ENCODE measurements at regions not wholly inside any gene's neighbourhood (a gene's known extent, or its start where the extent isn't known, plus 50 kb on each side); places are given as distances from the start of the nearest gene placed in this dataset.
"Not testable (repeated sequence)": the region's sequence is repeated elsewhere in the genome, so short reads cannot be mapped to it uniquely, and the experiment has no call there.

GRCh38 chr10:30703446-30703845 is 73.9 kb upstream of the LYZL2 start:
- DNase-seq (ENCODE audit: low read depth in 3 of 3, low spot score in 2 of 3): not testable (repeated sequence)

DNA sequence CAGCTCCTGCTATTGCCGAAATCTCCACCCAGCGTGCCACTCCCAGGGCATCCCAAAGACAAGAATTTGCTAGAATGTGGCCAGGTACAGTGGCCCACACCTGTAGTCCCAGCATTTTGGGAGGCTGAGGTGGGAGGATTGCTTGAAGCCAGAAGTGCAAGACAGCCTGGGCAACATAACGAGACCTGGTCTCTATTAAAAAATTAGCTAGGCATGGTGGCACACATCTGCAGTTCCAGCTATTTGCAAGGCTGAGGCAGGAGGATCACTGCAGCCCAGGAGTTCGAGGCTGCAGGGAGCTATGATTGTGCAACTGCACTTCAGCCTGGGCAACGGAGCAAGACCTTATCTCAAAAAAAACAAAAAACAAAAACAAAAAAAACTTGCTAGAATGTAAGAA is 73.3 kb upstream of the LYZL2 start:
- no peak for DNase-seq (ENCODE audit: low read depth in 3 of 3, low spot score in 2 of 3)

DNA sequence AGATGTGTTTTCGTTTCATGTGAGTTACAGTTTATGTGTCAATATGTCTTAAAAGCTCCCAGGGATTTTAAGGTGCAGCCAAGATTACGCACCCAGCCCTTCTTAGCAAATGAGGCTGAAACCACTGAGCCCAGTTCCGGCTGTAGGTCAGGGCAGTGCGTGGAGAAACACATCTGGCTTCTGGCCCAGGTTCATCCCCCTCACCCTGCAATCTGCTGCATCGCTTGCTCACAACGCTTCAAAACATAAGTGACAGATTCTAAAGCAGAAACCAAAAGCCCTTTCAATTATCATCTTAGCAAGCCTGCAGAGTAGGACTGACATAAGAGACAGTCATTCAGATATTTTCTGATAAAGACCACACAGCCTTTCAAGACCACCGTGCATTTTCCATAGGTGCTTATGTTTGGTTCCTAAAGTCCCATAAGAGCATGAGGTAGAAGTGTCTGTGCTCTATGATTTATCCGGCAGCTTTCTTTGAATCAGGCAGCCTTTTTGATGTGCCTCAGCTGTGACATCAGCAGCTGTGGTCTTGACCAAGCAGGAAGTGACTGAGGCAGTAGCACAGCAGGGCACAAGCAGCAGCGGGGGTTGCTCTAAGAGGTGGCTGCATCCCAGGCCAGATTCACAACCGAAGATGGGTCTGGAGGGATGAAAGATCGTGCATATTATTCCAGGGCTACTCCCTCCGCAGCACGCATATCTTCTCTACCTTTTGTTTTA is 72.1 kb upstream of the LYZL2 start:
- no peak for DNase-seq (ENCODE audit: low read depth in 3 of 3, low spot score in 2 of 3)

DNA sequence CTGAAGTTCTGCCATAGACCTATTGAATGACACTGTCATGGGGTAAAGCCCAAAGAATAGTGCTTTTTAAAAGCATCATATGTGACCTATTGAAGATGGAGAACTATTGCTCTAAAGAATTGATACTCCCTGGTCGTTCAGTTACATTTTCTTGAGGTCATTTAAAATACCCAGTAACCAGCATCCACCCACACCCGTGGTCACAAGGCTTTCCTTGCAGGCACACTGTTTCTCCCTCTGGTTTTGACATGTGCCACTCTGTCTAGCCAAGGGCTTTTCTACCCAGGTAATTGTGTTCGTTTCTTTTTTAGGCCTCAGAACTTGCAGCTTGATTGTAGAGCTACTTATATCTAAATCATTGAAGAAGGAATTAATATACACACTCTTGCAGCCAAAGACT is 68.3 kb upstream of the LYZL2 start:
- no peak for DNase-seq (ENCODE audit: low read depth in 3 of 3, low spot score in 2 of 3)

- not testable (repeated sequence) for DNase-seq (ENCODE audit: low read depth in 3 of 3, low spot score in 2 of 3)
These were observed 67.7 kb upstream of the LYZL2 start for GRCh38 chr10:30697221-30697620.

DNA sequence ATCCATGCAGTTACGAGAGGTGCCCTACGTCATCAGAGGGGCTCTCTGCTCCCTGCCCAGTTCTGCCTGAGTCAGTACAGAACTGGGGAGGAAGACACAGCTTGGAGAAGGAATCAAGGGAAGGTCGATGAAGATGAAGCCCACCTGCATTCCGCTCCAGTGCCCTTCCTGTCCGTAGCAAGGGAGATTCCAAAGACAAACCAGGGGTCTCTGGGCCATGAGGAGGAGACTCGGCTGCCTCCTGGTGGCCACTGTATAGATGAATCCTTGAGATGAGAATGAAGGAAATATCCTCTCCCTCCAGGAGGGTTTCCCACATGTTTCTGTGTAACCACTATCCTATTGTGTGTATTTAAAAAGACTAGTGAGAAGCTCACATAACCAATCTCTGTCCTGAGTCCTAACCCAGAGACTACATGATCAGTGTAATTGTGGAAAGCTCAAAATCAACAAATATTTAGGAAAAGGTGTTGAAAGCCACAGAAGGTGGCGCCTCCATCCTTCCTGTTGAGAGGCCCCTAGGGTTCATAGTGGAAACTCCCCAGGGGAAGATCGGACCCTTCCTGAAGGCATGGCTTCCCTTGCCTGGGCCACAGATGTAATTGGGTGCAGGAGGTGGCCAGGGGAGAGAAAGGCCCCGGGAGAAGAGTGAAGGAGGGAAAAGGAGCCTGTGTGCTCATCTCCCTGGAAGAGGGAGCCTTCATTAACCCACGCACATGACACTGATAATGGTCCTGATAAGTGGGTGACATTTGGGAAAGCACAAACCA is 67.0 kb upstream of the LYZL2 start:
- not testable (repeated sequence) for DNase-seq (ENCODE audit: low read depth in 3 of 3, low spot score in 2 of 3)

DNA sequence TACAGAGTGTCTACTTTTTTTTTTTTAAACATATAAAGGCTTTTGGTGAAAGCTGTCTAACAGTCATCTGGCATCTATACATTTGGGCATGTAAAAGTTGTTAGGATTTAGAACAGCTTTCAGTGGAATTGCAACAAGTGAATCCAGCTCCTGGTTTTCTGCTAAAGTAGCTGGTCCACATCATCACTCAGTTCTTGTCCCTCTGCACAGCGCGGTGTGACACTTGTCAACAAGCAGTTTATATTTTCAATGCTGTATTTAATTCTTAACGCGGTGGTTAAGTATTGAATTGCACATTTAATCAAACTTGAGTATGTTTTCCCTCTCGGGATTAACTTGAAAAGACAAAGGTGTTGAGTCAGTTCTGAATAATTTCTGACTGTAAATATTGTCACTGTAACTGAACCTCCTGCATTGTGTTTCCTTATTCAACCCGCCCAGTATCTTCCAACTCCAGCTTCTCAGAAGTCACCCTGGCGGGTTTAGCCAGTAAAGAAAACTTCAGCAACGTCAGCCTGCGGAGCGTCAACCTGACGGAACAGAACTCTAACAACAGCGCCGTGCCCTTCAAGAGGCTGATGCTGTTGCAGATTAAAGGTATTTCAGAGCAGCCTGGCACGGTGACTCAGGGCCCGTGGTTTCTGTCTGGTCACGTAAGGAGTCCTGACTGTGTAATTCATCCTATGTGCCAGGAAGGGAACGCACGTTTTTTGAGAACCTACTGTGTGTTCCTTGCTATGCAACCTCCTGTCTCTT is 66.1 kb upstream of the LYZL2 start:
- not testable (repeated sequence) for DNase-seq (ENCODE audit: low read depth in 3 of 3, low spot score in 2 of 3)

DNA sequence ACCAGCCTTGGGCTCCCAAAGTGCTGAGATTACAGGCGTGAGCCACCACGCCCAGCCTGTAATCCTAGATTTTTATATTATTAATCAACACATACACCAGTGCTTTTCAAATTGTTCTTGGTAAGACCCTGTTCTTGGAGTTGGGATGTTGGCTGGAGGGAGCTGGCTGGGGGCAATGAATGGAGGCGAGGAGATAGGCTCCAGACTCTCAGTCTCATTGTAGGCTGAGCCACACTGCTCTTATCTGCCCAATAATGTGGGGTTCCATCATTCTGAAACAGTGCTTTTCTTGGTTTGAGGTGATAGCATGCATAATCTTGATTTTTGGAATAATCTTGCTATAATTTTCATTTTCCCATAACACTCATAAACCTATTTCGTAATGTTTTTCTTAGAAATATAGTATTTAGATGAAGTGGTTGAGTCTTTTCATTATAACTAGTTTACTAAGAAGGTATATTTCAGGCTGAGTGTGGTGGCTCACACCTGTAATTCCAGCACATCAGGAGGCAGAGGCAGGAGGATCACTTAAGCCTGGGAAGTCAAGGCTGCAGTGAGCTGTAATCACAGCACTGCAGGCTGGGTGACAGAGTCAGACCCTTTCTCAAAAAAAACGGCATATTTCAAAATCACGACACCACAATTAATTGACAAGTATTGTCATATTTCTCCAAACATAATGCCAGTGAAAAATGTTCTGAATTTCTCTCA is 65.1 kb upstream of the LYZL2 start:
- no peak for DNase-seq (ENCODE audit: low read depth in 3 of 3, low spot score in 2 of 3)

GRCh38 chr10:30691639-30692015 is 62.1 kb upstream of the LYZL2 start:
- DNase-seq (ENCODE audit: low read depth in 3 of 3, low spot score in 2 of 3): no peak

GRCh38 chr10:30690948-30691638 is 61.5 kb upstream of the LYZL2 start:
- DNase-seq (ENCODE audit: low read depth in 3 of 3, low spot score in 2 of 3): not testable (repeated sequence)

DNA sequence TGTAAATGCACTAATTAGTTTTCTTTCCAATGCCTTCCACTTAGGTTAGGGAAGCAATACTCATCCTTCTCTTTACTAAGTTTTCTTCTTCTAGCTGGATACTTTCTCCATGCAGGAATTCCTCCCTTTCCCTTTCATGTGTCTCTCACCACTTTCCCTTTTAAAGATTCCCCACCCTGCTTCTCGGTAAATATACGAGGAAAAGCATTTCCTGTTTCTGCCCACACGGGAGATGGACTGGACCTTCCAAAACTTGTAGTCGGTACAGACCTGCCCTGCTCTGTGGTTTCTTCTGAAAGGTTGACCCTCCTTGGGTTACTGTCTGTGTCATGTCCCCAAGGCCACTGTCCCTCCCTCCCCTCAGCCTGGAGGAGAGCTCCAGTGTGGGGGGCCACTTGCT is 58.9 kb upstream of the LYZL2 start:
- DNase-seq (ENCODE audit: low read depth in 3 of 3, low spot score in 2 of 3): no peak

- DNase-seq (ENCODE audit: low read depth in 3 of 3, low spot score in 2 of 3): peak; percentile 54 to 61 (median 58)
These were observed 58.2 kb upstream of the LYZL2 start for GRCh38 chr10:30687698-30688213.

DNA sequence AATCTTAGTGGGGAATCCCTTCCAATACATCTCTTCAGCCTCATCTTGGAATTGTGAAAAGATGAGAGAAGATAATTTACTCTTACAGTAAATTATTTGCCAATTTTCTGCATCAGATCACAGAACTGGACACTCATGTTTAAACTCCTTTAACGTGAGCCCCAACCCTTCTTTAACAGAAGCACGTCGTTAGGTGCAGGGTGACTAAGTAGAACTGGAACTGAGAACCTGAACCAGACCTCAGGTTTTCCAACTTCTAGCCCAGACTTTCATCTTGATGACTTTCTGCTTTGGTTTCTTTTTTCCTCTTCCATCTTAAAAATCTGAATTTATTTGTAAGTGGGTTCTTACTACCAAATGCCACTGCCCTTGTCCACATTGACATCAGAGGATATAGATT is 57.2 kb upstream of the LYZL2 start:
- DNase-seq (ENCODE audit: low read depth in 3 of 3, low spot score in 2 of 3): no peak

DNA sequence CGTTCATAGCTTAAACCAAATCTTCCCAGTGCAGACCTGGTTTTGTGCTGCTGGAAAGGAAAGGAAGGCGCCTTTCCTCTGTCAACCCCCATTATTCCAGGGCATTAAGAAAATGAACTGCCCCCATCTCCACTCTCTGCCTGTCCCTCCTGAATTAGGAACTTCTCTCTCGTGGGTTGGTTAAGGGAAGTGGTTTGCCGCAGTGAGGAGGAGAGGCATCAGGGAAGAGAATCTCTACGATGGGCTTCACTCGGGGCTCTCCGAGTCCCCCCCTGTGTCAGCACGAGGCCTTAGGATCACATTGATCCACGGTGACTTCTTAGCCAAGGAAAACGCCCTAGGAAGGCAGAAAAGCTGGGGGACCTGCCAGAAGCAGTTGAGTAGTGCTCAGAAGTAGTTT is 53.9 kb upstream of the LYZL2 start:
- DNase-seq (ENCODE audit: low read depth in 3 of 3, low spot score in 2 of 3): no peak

DNA sequence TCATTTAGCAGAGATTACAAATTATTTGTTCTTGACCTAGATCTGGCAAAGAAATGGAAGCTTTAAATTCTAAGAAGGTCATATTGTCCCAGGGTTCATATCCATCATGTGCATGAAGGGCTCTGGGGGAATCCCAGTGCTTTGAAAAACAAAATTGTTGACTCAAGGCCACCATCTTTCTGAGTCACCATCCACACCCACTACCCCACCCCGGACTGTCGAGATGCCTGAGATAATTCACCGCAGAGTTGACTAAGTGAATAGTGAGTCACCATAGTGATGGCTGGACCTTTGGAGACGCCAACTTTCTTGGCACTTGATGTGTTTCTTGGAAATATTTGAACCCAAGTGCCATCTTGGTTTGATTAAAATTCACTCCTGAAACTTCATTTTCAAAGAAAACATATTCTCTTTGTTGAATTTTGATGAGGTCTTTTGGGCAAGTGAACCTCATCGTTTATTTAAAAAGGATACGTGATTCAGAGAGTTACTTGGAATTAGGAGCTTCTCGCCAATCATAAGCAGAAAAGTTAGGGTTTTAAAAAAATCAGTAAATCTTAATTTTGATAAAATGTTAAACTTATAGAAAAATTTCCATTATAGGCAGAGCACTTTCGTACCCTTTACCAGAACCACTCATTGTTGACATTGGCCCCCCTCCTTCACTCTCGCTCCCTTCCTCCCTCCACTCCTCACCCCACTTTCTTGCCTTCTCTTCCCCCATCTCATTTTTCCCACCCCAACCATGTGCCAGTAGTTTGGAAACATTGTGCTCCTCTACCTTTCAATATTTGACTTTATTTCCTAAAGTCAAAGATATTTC is 53.0 kb upstream of the LYZL2 start:
- DNase-seq (ENCODE audit: low read depth in 3 of 3, low spot score in 2 of 3): not testable (repeated sequence)

DNA sequence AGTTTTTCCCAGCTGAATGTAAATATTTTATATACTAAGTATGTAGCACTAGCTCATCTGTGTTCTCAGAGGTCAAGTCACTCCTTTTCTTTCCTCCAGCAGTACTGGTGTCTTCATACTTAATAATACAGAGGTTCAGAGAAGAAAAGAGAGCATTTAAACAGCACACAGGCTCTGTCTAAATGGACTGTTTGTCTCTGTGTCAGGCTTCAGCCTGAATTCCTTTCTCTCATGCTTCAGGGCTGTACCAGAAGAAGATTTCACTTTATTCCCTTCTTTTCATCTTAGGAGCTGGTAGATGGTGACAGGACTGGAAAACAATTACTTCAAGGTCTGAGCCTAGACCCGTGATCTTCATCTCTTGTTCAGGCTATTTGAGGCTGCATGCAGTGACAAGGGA is 51.4 kb upstream of the LYZL2 start:
- no peak for DNase-seq (ENCODE audit: low read depth in 3 of 3, low spot score in 2 of 3)

Measured in right renal cortex interstitium (tissue), 3 donors.